ENCODE measurements at regions not wholly inside any gene's neighbourhood (a gene's known extent, or its start where the extent isn't known, plus 50 kb on each side); places are given as distances from the start of the nearest gene placed in this dataset.

DNA sequence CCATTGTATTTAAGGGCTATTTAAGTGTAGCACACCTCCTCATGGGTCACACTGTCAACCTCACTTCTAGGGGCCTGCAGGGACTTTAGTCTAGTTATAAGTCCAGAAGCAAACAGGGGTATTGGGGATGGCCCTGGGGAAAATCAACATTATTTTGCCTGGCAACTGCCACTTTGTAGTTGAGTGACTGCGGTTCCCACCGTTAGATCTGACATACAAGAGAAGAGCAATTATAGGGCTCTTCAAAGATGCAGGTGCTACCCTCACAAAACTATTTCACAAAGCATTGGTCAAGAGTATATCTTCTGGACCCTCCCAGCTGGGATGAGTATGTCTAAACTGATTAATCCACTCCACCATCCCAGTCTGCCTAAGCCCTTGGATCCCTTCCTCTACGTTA, 133.0 kb upstream of the PCBD1 start:
- TF ChIP-seq EZH2phosphoT487 (IDR thresholded peaks at IDR 0.05; ENCODE audit: insufficient read depth, low read depth) (no peak), EZH2 (IDR thresholded peaks at IDR 0.05; ENCODE audit: insufficient read depth, poor library complexity, severe bottlenecking) (no peak)
